G401 (cell line): ENCODE measurements at regions not wholly inside any gene's neighbourhood (a gene's known extent, or its start where the extent isn't known, plus 50 kb on each side); places are given as distances from the start of the nearest gene placed in this dataset.
A peak's percentile ranks its signal among the peaks of the same experiment; 100 is the strongest.
"Not testable (repeated sequence)": the region's sequence is repeated elsewhere in the genome, so short reads cannot be mapped to it uniquely, and the experiment has no call there.

Experiments
- DNase-seq: peaks from one replicate; pipeline ENCODE4 v3.0.0-alpha.2; 2015; ENCODE audit warnings: low spot score
- in situ Hi-C: cut with HindIII; loops from 2 replicates; pipeline ENCODE4 v1.10.0; 2016; ENCODE audit warnings: low sequenced_read_pairs, mixed read lengths

DNA sequence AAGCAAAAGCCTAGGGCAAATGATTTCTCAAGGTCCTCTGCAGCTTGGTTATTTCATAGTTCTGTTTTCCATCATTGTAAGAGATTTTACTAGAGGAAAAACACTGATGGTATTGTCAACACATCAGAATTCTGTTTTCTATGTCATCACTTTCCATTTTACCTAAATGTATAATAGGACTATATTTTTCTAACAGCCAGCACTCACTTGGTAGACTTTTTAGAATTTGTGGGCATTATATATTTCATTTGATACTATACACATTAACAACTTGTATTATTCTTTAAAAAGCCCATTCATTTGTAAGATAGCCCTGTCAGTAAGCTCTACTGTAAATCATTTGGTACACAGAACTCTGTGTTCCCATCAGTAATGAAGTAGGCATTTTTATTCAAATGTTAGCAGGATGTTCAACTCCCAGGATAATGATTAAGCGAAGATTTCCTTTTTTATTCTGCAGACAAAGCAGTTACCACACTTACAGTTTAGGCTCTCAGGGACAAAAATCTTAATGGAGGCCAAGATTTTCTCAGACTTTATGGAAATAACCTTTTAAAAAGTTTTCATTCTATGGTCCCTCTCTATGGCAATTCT is 143.6 kb upstream of the TEX13C start:
- no peak for DNase-seq

DNA sequence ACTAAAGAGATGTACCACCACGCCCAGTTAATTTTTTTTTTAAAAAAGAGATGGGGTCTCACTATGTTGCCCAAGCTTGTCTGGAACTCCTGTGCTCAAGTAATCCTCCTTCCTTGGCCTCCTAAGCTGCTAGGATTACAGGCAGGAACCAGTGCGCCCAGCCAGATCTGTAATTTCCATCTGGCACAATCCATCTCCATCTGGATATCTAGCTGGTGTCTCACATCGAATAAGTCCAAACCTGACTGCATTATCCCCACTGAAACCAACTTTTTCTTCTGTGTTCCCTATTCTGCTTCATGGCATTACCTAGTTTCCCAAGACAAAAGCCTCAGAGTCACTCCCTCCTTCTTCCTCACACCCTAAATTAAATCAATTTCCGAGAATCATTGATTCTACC is 125.8 kb upstream of the TEX13C start:
- in situ Hi-C loops, result no loop called here
- DNase-seq, result peak; percentile 59

More for the DNA sequence above, 143.6 kb upstream of the TEX13C start:
- in situ Hi-C loops, result no loop called here

DNA sequence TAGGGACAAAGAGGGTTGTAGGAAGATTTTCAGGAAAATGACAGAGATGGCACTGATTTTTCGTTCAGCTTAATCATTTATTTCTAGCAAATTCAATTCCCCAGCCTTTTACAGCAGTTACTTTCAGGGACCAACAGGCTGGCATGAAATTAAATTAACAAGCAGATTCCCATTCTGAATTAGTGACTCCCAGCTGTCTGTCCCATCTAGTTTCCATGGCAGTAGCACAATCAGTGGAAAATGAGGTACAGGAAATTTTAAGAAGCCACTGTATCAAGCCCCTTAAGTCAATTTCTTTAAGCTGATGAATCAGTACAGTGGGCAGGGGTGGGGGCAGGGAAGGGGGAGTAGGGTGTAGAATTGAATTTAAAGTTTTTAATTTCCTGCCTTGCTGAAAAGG is 121.1 kb upstream of the TEX13C start:
- DNase-seq, result peak; percentile 56
- in situ Hi-C loops, result no loop called here

DNA sequence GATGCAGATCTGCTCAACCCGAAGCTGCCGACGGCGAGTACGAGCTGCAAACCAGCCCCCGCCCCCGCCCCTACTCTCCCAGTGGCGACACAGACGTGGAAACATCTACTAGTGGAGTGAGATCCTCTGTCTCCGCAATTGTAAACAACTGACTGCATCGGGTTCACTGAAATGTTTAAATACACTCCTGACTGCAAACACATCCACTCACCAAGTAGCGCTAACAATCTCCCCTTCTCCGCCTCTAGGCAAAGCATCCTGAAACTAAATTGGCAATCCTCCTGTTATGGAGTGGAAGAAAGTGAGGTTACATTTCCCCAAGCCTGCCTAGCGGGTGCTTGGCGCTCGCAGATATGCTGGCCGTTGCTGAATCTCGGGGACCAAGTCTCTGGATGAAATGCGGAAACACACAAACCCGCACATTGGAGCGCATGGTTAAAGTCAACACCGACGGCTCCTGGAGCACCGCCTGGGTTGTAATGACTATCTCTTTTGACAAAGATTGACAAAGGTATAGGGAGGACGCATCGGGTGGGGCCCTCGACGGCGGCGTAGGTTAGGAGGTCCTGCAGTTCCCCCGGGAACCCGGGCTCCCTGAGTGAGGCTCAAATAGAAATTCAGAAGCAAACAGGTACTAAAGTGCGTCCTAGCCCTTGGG is 117.0 kb upstream of the TEX13C start:
- in situ Hi-C loops, result no loop called here
- DNase-seq, result peak; percentile 54

DNA sequence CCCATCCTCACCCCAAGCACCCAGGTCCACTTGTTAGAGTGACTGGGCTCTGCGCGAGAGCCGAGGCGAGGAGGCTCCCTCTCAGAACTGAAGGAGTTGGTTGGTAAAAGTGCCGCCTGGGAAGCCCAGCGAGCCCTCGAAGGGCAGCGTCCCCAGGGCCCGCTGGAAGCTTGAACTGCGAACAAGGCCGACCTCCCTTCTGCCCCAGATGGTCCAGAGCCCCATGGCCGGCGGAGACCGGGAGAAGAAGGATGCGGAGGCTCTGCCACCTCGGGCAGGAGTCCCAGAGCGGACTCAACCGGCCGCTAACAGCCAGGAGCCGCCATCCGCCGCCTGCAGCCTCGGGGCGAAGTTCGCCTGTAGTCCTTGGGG is 116.3 kb upstream of the TEX13C start:
- peak; percentile 37 for DNase-seq
- in situ Hi-C loops, result no loop called here

DNA sequence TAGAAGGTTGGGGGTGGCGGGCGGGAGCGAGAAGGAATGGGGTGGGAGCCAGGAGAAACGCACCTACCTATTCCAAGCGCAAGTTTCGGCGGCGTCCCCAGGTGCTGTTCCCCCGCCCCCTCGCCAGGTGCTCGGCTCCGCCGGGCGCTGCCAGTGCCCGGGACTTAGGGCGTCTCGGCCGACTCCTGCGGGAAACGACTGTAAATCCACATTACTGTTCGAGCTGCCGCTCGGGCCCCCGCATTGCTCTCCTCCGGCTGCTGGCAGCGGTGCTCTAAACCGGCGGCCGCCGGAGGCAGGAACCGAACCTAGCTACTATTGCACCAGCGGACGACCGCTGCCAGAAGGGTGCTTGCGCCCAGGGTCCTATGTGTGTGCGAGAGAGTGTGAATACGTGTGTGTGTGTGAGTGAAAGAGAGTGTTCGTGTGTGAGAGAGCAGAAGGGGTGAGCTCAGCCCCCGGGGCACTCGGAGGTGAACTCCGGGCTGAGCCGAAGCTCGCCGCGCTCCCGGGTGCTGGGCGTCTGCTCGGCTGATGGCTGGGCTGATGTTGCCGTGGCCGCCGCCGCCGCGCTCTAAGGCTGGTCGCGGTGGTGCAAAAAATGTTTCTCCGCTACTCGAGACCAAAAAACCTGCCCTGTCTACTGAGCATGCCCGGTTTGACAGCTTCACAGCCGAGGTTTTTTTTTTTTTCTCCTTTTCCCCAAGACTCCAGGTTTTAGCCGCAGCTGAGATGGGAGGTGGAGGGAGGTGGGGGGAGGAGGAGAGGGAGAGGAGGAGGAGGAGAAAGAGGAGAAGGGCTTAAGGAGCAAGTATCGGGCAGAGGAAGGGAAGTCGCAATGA is 115.7 kb upstream of the TEX13C start:
- in situ Hi-C loops, result no loop called here
- peak; percentile 87 for DNase-seq

DNA sequence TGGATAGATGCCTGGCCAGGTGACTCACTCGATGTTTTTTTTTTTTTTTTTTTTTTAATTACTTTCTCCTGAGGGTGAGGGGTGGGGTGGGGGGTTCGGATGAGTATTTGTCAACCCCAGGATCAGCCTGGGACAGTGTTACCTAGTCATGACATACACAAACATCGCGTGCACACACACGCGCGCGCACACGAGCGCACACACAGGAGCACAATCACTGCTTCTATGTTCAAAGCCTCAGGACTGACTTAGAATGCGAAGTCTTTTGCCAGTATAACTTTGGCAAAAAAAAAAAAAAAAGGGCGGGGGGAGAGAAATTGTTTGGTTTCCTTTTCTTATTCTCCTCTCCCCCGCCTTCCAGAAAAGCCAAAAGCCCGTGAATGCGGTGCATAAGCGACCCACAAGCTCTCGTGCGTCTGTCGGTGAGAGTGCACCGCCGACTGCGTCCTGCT is 115.0 kb upstream of the TEX13C start:
- no peak for DNase-seq
- in situ Hi-C loops, result no loop called here

DNA sequence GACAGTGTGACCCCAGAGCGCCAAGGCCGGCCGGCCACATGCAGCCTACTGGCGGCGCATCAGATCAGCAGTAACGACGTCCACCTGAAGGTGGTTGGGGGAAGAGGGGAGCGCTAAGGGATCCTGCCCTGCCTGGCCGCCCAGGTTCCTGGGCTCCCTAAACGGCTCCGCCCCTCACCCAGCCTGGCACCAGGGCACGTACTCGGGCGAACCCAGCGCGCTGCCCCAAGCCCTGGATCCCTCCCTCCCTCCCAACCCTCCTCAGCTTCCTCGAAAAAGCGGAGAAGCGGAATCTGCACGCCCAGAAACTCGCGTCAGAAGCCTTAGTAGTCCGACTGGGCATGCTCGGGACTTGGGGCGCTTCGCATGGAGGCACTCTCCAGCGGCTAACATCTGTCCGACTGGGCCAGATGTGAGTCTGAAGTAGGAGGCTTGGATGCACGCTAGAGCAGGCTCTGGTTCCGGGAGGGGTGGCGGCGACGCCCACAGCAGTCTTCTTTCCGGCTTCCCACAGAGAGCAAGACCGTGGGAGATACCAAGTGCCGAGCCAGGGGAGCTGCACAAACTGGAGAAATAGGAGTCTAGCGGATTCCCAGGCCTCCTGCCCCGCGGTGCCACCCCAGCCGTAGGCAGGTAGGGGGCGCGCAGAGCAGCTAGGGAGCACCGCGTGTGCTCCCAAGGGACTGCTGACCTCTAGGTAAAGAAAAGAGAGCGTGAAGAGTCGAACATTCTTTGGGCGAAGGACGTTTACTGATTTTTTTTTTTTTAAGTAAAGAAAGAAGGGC is 114.3 kb upstream of the TEX13C start:
- peak; percentile 77 for DNase-seq
- in situ Hi-C loops, result no loop called here

DNA sequence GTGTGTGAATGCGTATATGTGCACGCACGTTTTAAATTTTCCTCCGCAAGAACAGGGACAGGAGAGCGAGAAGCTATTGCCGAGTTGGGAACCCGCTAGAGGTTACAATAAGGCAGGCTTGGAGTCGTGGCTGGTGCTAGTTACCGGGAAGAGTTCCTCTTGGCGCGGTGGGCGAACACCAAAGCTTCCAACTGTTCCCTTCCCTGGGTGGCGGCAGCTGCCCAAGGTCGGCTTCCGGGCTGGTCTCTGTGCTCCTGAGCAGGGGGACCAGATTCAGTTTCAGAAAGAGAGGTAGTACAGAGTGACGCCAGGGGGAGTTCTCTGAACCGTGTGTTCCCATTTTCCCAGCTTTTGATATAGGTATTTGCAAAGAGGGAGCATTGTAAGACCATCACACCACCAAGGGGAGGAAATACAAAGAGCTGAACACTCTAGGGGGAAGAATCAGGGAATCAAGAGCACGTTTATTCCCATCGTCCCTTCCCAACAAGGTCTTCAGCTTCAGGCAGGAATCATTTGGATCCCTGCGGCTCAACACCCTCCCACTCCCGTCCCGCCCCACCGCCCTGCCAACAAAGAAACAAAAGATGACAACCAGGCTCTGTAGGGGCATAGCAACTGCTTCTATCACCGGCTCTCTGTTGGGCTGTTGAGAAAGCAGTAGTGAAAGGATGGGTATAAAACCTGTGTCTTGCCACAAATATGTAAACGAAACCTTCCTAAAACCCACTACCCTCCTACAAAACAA is 113.6 kb upstream of the TEX13C start:
- in situ Hi-C loops, result no loop called here
- peak; percentile 77 for DNase-seq

DNA sequence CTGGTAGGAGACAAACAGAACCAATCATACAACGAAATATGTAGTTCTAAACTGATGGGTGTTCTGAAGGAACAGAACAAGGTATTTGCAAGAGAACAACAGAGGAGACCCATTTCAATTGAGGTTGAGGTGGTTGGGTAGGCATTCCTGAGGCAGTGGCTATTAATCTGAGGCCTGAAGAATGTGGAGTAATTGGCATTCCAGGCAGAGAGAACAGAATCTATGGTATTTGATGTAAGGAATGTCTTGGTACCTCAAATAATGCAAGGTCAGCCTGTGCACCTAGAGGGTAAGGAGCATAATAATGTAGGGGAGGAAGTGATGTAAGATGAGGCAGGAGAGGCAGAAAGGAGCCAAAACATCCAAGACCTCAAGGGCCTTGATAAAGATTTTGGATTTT is 109.5 kb upstream of the TEX13C start:
- DNase-seq, result no peak

DNA sequence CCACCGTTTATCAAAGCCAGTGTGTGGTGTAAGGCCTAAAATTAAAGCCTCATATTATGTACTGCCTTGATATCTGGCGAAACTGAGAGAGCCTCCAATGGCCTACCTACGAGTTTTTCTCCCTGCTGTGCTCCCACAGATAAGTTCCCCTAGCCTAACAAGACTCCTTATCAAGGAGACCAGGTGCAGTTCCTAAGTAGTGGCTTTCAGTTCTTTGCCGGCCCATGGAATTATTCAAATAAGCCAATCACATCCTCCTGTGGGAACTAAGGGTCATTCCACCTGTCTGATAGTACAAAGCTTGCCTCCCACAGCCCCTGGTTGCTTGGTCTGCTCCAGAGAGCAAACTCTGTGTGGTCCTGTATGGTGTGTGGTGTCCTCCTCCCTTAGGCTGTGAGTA is 99.8 kb upstream of the TEX13C start:
- in situ Hi-C loops, result no loop called here
- no peak for DNase-seq

More for the DNA sequence above, 109.5 kb upstream of the TEX13C start:
- in situ Hi-C loops, result no loop called here

DNA sequence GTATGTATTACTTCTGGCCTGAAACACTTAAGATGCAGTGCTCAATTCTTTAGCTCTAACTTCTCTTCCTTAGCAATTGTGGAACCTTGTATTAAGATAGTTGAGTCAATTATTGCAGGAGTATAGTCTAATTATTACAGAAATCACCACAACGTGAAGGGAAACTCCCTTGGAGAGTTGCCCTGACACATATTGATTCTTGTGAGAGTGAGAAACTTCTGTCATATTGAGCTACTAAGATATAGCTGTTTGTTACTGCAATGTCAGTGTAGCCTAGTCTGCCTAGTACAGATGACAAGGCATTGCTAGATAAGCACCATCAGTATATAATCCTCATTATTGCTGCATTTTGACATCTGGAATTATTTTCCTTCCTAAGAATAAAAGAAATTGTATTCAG is 82.7 kb upstream of the TEX13C start:
- in situ Hi-C loops, result no loop called here
- DNase-seq, result no peak

DNA sequence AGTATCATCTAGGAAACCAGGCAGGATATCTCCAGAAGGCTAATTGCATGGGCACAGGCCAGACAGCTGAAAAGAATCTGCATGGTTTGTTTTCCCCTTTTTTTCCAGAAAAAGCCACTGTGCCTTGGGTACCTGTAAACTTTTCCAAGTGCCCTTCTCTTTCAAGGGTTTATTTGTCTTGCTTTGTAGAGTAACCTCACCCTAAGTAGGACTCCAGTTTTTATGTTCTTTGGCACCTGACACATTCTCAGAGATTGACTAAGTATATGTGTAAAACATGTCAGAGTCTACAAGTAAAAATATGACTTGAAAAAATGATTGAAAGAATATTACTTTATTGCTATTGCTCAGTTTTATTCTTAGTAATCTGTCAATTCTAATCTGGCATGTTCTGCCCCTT is 70.7 kb upstream of the TEX13C start:
- no peak for DNase-seq
- in situ Hi-C loops, result no loop called here

DNA sequence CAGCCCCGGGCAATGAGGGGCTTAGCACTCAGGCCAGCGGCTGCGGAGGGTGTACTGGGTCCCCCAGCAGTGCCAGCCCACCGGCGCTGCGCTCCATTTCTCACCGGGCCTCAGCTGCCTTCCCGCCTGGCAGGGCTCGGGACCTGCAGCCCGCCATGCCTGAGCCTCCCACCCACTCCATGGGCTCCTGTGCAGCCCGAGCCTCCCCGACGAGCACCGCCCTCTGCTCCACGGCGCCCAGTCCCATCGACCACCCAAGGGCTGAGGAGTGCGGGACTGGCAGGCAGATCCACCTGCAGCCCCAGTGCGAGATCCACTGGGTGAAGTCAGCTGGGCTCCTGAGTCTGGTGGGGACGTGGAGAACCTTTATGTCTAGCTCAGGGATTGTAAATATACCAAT is 63.9 kb upstream of the TEX13C start:
- DNase-seq, in situ Hi-C loops: not testable (repeated sequence)

DNA sequence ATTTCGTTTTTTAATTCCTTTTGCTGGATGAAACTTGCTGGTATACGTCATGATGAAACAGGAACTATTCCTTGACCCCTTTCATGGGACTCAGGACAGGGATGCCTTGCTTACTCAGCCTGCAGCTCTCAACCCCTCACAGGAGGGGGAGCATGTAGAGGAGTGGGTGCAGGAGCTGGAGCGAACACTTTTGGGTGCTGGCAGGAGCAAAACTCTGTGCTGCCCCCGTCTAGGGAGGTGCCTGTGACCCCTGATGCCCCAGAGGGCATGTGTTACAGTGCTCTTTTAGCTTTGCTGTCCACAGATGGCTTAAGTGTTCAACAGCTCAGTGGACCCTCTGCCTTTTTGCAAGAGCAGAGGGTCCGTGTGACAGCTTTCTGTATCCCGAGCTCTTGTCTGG is 56.8 kb upstream of the TEX13C start:
- no peak for DNase-seq
- in situ Hi-C loops, result no loop called here

DNA sequence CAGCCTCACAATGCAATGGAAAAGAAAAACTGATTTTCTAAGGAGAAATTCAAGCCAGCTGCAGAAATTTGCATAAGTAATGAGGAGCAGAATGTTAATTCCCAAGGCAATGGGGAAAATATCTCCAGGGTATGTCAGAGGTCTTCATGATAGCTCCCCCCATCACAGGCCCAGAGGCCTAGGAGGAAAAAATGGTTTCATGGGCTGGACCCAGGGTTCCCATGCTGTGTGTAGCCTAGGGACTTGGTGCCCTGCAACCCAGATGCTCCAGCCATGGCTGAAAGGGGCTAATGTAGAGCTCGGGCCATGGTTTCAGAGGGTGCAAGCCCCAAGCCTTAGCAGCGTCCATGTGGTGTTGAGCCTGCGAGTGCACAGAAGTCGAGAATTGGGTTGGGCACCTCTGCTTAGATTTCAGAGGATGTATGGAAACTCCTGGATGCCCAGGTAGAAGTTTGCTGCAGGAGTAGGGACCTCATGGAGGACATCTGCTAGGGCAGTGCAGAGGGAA is 53.5 kb upstream of the TEX13C start:
- in situ Hi-C loops, result no loop called here
- no peak for DNase-seq
